ENCODE measurements at regions not wholly inside any gene's neighbourhood (a gene's known extent, or its start where the extent isn't known, plus 50 kb on each side); places are given as distances from the start of the nearest gene placed in this dataset.

GRCh38 chr15:39326306-39326975 lies 254.4 kb upstream of the THBS1 start:
- H3K9me3 ChIP-seq (ENCODE audit: control insufficient read depth, low read length), result no peaks in the 10 kb centered on the region
- H3K27me3 ChIP-seq (ENCODE audit: control insufficient read depth, insufficient read depth), result no peaks in the 10 kb centered on the region
- WGBS, result 65% methylated on average over 5 of the region's 5 CpGs
- H3K4me1 ChIP-seq (ENCODE audit: control insufficient read depth, insufficient read depth, low read length), result no peaks in the 10 kb centered on the region
- intact Hi-C loops (cut with DNase I), result loop anchor here in 1 of 4 donors (2.0 kb wide), 1 partner anchor 46 kb away; no protein-coding TSS in a partner anchor
- no peak for DNase-seq
- ATAC-seq, result no peak
- H3K27ac ChIP-seq (ENCODE audit: low read length), result no peak overlapping the region
- H3K4me3 ChIP-seq (ENCODE audit: low read length), result no peak overlapping the region

DNA sequence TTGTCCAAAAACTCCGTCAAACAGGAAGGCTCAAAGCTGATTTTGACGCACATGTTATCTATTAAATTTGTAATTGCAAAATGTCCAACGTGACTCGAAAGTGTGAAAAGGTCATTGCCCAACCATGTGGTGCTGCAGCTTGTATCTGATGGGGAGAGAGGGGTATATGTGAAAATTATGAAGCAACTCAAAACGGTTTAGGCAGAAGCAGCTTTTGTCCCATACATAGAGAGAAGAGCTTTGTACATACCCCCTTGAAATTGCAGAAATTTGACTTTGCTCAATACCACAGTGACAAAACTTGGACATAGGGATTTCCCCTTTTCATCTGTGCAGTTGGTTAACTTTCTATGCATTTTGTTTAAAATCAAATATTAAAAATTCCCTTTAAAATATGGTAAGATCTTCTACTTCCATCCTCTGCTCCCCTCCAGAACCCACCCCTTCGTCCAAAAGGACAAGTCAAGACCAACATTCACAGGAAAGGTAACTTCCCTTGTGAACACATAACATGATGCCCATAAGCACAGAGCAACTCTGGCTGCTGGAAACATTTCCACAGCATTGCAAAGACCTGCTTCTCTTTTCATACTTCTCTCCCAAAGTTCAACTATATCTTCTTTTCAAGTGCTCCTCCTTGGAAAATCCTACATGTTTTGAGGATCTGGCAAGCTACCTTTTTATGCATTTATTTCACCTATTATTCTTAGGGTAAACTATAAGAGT lies 253.7 kb upstream of the THBS1 start:
- intact Hi-C loops (cut with DNase I), result loop anchor here in 1 of 4 donors (2.0 kb wide), 1 partner anchor 46 kb away; no protein-coding TSS in a partner anchor
- 73% methylated on average over 6 of the region's 6 CpGs for WGBS
- no peak overlapping the region for H3K27ac ChIP-seq (ENCODE audit: low read length)

DNA sequence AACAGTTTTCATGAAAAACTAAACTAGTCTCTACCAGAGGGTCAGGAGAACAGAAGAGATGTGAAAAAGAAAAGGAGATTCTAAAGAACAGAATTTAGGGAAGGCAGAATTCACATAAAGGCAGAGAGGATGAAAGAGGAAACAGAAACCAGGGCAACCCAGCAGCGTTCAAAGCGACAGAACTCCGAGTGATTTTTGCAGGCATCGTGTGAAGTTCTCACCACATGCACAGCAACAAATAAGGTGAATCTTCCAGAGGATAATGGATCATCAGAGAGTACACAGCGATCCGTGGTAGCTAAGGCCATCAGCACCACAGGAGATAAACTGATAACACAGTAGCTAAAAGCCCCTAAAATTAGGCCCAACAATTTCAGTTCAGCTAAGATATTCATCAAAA lies 250.8 kb upstream of the THBS1 start:
- no peak for ATAC-seq

More for the DNA sequence above, 253.7 kb upstream of the THBS1 start:
- Histone ChIP-seq H3K4me3 (ENCODE audit: low read length) (no peak overlapping the region), H3K4me1 (ENCODE audit: control insufficient read depth, insufficient read depth, low read length) (no peaks in the 10 kb centered on the region), H3K9me3 (ENCODE audit: control insufficient read depth, low read length) (no peaks in the 10 kb centered on the region), H3K27me3 (ENCODE audit: control insufficient read depth, insufficient read depth) (no peaks in the 10 kb centered on the region)
- ATAC-seq (peak; percentile 50 to 70), DNase-seq (no peak)

GRCh38 chr15:39331584-39331983 lies 249.3 kb upstream of the THBS1 start:
- H3K27me3 ChIP-seq (ENCODE audit: control insufficient read depth, insufficient read depth), result no peaks in the 10 kb centered on the region
- no peaks in the 10 kb centered on the region for H3K4me1 ChIP-seq (ENCODE audit: control insufficient read depth, insufficient read depth, low read length)
- DNase-seq (no peak), ATAC-seq (no peak)
- 87% methylated on average over 3 of the region's 3 CpGs for WGBS
- no peak overlapping the region for H3K27ac ChIP-seq (ENCODE audit: low read length)
- intact Hi-C loops (cut with DNase I), result no loop called here
- no peaks in the 10 kb centered on the region for H3K9me3 ChIP-seq (ENCODE audit: control insufficient read depth, low read length)
- H3K4me3 ChIP-seq (ENCODE audit: low read length), result no peak overlapping the region

More for the DNA sequence above, 250.8 kb upstream of the THBS1 start:
- WGBS, result 85% methylated on average over 6 of the region's 6 CpGs
- no peak for DNase-seq
- no peaks in the 10 kb centered on the region for H3K9me3 ChIP-seq (ENCODE audit: control insufficient read depth, low read length)
- no peaks in the 10 kb centered on the region for H3K4me1 ChIP-seq (ENCODE audit: control insufficient read depth, insufficient read depth, low read length)
- H3K27ac ChIP-seq (ENCODE audit: low read length), result no peak overlapping the region
- H3K4me3 ChIP-seq (ENCODE audit: low read length), result no peak overlapping the region
- H3K27me3 ChIP-seq (ENCODE audit: control insufficient read depth, insufficient read depth), result no peaks in the 10 kb centered on the region
- intact Hi-C loops (cut with DNase I), result no loop called here

DNA sequence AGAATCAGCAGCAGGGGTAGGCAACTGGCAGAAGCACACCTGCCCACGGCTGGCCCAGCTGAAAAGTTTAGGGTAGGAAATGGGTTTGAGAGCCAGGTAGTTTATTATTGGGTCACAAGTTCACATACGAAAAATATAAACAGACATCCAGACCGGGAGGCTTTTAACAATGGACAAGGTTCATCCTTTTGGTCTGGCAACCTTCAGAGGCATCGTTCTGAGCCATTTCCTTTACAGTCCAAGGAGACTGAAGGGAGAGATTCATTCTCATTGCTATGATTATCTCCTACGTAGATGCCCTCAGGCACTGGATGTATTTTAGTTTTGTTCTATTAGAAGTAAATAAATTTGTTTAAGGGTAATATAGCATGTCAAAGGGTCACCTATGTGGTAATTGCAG lies 248.0 kb upstream of the THBS1 start:
- H3K4me1 ChIP-seq (ENCODE audit: control insufficient read depth, insufficient read depth, low read length), result no peaks in the 10 kb centered on the region

DNA sequence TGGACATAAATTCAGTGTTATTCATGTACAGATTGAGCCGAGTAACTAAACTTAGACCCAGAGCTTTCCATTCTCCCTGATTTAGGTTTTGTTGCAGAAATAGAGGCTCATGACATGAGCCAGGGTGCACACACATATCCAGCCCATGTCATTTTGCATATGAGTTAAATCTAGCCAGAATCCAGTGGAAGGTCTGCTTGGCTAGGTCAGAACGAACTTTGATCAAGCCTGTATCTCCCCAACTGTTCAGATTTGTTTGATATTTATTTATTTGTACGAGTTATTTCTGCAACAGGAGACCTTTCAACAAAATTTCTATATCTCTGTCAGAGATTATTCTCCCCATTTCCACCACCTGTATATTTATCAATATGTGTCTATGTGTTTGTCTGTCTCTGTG lies 247.5 kb upstream of the THBS1 start:
- Histone ChIP-seq H3K9me3 (ENCODE audit: control insufficient read depth, low read length) (no peaks in the 10 kb centered on the region), H3K27me3 (ENCODE audit: control insufficient read depth, insufficient read depth) (no peaks in the 10 kb centered on the region), H3K4me1 (ENCODE audit: control insufficient read depth, insufficient read depth, low read length) (no peaks in the 10 kb centered on the region), H3K27ac (ENCODE audit: low read length) (no peak overlapping the region), H3K4me3 (ENCODE audit: low read length) (no peak overlapping the region)
- ATAC-seq (no peak), DNase-seq (no peak)
- WGBS, result 90% methylated on average over 3 of the region's 3 CpGs
- intact Hi-C loops (cut with DNase I), result no loop called here

More for the DNA sequence above, 248.0 kb upstream of the THBS1 start:
- Histone ChIP-seq H3K9me3 (ENCODE audit: control insufficient read depth, low read length) (no peaks in the 10 kb centered on the region), H3K4me3 (ENCODE audit: low read length) (no peak overlapping the region), H3K27me3 (ENCODE audit: control insufficient read depth, insufficient read depth) (no peaks in the 10 kb centered on the region), H3K27ac (ENCODE audit: low read length) (no peak overlapping the region)
- DNase-seq (no peak), ATAC-seq (no peak)
- intact Hi-C loops (cut with DNase I), result no loop called here
- WGBS, result 66% methylated on average over 5 of the region's 5 CpGs

- intact Hi-C loops (cut with DNase I), result no loop called here
- no peaks in the 10 kb centered on the region for H3K27me3 ChIP-seq (ENCODE audit: control insufficient read depth, insufficient read depth)
- 79% methylated on average over 4 of the region's 4 CpGs for WGBS
- H3K4me1 ChIP-seq (ENCODE audit: control insufficient read depth, insufficient read depth, low read length), result no peaks in the 10 kb centered on the region
- H3K27ac ChIP-seq (ENCODE audit: low read length), result no peak overlapping the region
- no peak overlapping the region for H3K4me3 ChIP-seq (ENCODE audit: low read length)
- H3K9me3 ChIP-seq (ENCODE audit: control insufficient read depth, low read length), result no peaks in the 10 kb centered on the region
- ATAC-seq (no peak), DNase-seq (no peak)
Observed at GRCh38 chr15:39333896-39334295, 247.0 kb upstream of the THBS1 start.

GRCh38 chr15:39336926-39337325 lies 244.0 kb upstream of the THBS1 start:
- intact Hi-C loops (cut with DNase I), result no loop called here
- H3K9me3 ChIP-seq (ENCODE audit: control insufficient read depth, low read length), result no peaks in the 10 kb centered on the region
- H3K4me1 ChIP-seq (ENCODE audit: control insufficient read depth, insufficient read depth, low read length), result no peaks in the 10 kb centered on the region
- H3K27me3 ChIP-seq (ENCODE audit: control insufficient read depth, insufficient read depth), result no peaks in the 10 kb centered on the region
- no peak overlapping the region for H3K4me3 ChIP-seq (ENCODE audit: low read length)
- ATAC-seq (no peak), DNase-seq (no peak)
- WGBS, result 60% methylated on average over 5 of the region's 5 CpGs
- no peak overlapping the region for H3K27ac ChIP-seq (ENCODE audit: low read length)

- H3K4me1 ChIP-seq (ENCODE audit: control insufficient read depth, insufficient read depth, low read length), result no peaks in the 10 kb centered on the region
- ATAC-seq (no peak), DNase-seq (no peak)
- WGBS, result 97% methylated on average over 4 of the region's 4 CpGs
- no peak overlapping the region for H3K27ac ChIP-seq (ENCODE audit: low read length)
- intact Hi-C loops (cut with DNase I), result no loop called here
- H3K27me3 ChIP-seq (ENCODE audit: control insufficient read depth, insufficient read depth), result no peaks in the 10 kb centered on the region
- no peak overlapping the region for H3K4me3 ChIP-seq (ENCODE audit: low read length)
- H3K9me3 ChIP-seq (ENCODE audit: control insufficient read depth, low read length), result no peaks in the 10 kb centered on the region
Observed at GRCh38 chr15:39338251-39338650, 242.6 kb upstream of the THBS1 start.

DNA sequence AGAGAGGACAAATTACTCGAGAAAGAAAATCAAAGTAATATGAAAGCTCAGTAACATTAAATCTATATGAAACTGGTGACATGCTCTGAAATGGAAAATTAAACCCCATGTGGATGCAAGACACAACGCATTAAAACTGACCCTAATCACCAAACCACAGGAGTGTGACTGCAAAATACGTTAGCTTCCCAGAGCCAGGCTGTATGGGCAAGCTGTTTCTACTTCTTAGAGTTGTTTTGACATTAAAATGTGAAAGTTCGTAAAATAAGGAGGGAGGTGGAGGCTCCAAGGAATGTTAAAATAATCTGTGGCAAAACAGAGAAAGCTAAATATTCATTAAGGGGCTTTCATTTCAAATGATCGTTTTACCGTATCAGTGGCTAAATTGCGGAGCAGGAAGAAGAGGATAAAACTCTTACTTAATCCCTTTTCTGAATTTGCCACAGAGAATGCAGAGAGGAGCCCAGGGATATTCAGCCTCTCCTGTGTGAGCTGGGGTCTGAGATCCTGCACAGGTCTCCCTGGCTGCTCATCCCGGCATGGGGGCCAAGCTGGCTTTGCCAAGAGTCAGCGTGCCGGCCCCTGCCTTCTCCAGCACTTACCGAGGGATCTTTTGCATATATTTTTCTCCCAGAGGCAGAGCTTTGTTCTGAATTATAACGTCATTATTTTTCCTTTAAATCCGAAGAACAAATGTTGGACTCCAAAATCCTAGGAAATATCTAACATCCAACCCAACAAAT lies 239.8 kb upstream of the THBS1 start:
- Histone ChIP-seq H3K27me3 (ENCODE audit: control insufficient read depth, insufficient read depth) (no peaks in the 10 kb centered on the region), H3K9me3 (ENCODE audit: control insufficient read depth, low read length) (no peaks in the 10 kb centered on the region), H3K4me3 (ENCODE audit: low read length) (no peak overlapping the region), H3K27ac (ENCODE audit: low read length) (no peak overlapping the region), H3K4me1 (ENCODE audit: control insufficient read depth, insufficient read depth, low read length) (no peaks in the 10 kb centered on the region)
- 82% methylated on average over 13 of the region's 13 CpGs for WGBS
- intact Hi-C loops (cut with DNase I), result no loop called here
- DNase-seq (no peak), ATAC-seq (no peak)

DNA sequence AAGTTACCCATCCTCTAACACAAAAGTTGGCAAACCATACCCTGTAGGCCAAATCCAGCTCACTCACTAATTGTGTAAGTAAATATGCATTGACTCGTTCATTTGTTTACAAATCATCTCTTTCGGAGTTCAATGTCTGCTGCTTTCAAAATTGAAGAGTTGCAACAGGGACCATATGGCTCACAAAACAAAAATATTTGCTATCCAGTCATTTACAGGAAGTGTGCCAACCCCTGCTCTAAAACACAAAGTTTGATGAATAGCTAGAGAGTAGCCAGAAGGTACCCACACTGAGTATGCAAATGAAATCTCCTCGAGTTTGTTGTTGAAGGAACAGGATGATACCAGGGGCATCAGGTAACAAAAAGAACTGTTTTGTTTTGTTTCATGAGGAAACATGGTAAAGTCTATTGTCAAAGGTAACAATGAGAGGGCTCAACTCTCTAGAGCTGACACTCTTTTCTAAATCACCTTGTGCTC lies 236.2 kb upstream of the THBS1 start:
- Histone ChIP-seq H3K4me1 (ENCODE audit: control insufficient read depth, insufficient read depth, low read length) (no peaks in the 10 kb centered on the region), H3K9me3 (ENCODE audit: control insufficient read depth, low read length) (no peaks in the 10 kb centered on the region), H3K27ac (ENCODE audit: low read length) (no peak overlapping the region), H3K4me3 (ENCODE audit: low read length) (no peak overlapping the region), H3K27me3 (ENCODE audit: control insufficient read depth, insufficient read depth) (no peaks in the 10 kb centered on the region)
- 80% methylated on average over 3 of the region's 3 CpGs for WGBS
- ATAC-seq (no peak), DNase-seq (no peak)
- intact Hi-C loops (cut with DNase I), result no loop called here
